Endodermal cell (in vitro differentiated cells): ENCODE measurements at regions not wholly inside any gene's neighbourhood (a gene's known extent, or its start where the extent isn't known, plus 50 kb on each side); places are given as distances from the start of the nearest gene placed in this dataset.
A peak's percentile ranks its signal among the peaks of the same experiment; 100 is the strongest.
"Not testable (repeated sequence)": the region's sequence is repeated elsewhere in the genome, so short reads cannot be mapped to it uniquely, and the experiment has no call there.

Source experiments
- DNase-seq: peaks from one replicate; pipeline ENCODE4 v3.0.0-alpha.2; 2017
- H3K27ac ChIP-seq: 2 replicates; pipeline ENCODE4 v1.5.1; 2013; ENCODE audit warnings: mild to moderate bottlenecking, low read depth, low read length, moderate library complexity
- H3K27me3 ChIP-seq: 2 replicates; pipeline ENCODE4 v1.6.1; 2013; ENCODE audit warnings: mild to moderate bottlenecking, low read length, moderate library complexity; ENCODE audit not compliant: insufficient read depth, control insufficient read depth, poor library complexity, severe bottlenecking
- H3K36me3 ChIP-seq: 2 replicates; pipeline ENCODE4 v1.7.0; 2013; ENCODE audit warnings: mild to moderate bottlenecking, low read length, moderate library complexity; ENCODE audit not compliant: control insufficient read depth, insufficient read depth
- H3K4me1 ChIP-seq: one replicate; pipeline ENCODE4 v1.7.0; 2013; ENCODE audit warnings: low read length; ENCODE audit not compliant: control insufficient read depth, insufficient read depth
- H3K4me3 ChIP-seq: 2 replicates; pipeline ENCODE4 v1.5.1; 2013; ENCODE audit warnings: mild to moderate bottlenecking, low read length, moderate library complexity
- H3K9ac ChIP-seq: 2 replicates; pipeline ENCODE4 v1.6.1; 2013; ENCODE audit warnings: mild to moderate bottlenecking, low read length, moderate library complexity; ENCODE audit not compliant: poor library complexity, severe bottlenecking; ENCODE audit errors: extremely low read depth
- H3K9me3 ChIP-seq: 2 replicates; pipeline ENCODE4 v1.6.1; 2013; ENCODE audit warnings: mild to moderate bottlenecking, low read length, moderate library complexity; ENCODE audit not compliant: control insufficient read depth
- H3K27ac Mint-ChIP-seq: 2 replicates; pipeline ENCODE4 v1.8.0; 2020; ENCODE audit warnings: mixed read lengths
- H3K27me3 Mint-ChIP-seq: 2 replicates; pipeline ENCODE4 v1.8.0; 2021; ENCODE audit warnings: mild to moderate bottlenecking, mixed read lengths; ENCODE audit not compliant: insufficient read depth
- H3K36me3 Mint-ChIP-seq: 2 replicates; pipeline ENCODE4 v1.8.0; 2020; ENCODE audit warnings: low read depth, mixed read lengths
- H3K4me1 Mint-ChIP-seq: 2 replicates; pipeline ENCODE4 v1.8.0; 2020; ENCODE audit warnings: mixed read lengths
- H3K4me3 Mint-ChIP-seq: 2 replicates; pipeline ENCODE4 v1.8.0; 2020; ENCODE audit warnings: mild to moderate bottlenecking, moderate library complexity, mixed read lengths
- H3K9me3 Mint-ChIP-seq: 2 replicates; pipeline ENCODE4 v1.8.0; 2020; ENCODE audit warnings: mild to moderate bottlenecking, mixed read lengths
- WGBS, 2 experiments: methylation state at CpG; one replicate each; pipeline versions ENCODE4 v1.1.5 to v1.1.7; 2013; ENCODE audit warnings: missing lambda C conversion rate in 2 of 2, mixed read lengths in 1 of 2; ENCODE audit not compliant: insufficient coverage in 1 of 2, insufficient read length in 1 of 2; 5-methylcytosine and 5-hydroxymethylcytosine counted together
- TF ChIP-seq, protein P1 (sequence below): fragments of 200-600 bp; sonication (generic); conservative IDR thresholded peaks from 2 replicates; pipeline ENCODE4 v1.5.0; 2021; ENCODE audit warnings: antibody characterized with exemption, mild to moderate bottlenecking

DNA sequence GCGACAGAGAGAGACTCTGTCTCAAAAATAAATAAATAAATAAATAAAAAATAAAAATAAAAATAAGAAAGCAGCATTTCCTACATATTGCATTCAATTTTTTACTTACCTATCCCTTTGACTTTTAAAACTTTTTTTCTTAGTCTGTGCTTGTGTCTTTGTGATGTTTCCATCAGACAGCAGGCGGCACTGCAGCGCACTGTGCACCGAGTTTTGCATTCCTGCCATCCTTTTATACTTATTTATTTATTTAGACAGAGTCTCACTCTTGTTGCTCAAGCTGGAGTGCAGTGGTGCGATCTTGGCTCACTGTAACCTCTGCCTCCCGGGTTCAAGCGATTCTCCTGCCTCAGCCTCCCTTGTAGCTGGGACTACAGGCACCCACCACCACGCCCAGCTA lies 203.9 kb downstream of the SPATA31A1 start:
- not testable (repeated sequence) for H3K27ac ChIP-seq, H3K9me3 Mint-ChIP-seq, H3K9ac ChIP-seq, H3K27ac Mint-ChIP-seq, H3K9me3 ChIP-seq, H3K4me3 ChIP-seq, H3K36me3 ChIP-seq, H3K36me3 Mint-ChIP-seq, H3K27me3 ChIP-seq, DNase-seq, H3K27me3 Mint-ChIP-seq, H3K4me1 Mint-ChIP-seq, H3K4me3 Mint-ChIP-seq, H3K4me1 ChIP-seq
- WGBS, 2 experiments = 95 to 98% methylated on average over 4 of the region's 8 CpGs
- TF ChIP-seq, protein P1, sequence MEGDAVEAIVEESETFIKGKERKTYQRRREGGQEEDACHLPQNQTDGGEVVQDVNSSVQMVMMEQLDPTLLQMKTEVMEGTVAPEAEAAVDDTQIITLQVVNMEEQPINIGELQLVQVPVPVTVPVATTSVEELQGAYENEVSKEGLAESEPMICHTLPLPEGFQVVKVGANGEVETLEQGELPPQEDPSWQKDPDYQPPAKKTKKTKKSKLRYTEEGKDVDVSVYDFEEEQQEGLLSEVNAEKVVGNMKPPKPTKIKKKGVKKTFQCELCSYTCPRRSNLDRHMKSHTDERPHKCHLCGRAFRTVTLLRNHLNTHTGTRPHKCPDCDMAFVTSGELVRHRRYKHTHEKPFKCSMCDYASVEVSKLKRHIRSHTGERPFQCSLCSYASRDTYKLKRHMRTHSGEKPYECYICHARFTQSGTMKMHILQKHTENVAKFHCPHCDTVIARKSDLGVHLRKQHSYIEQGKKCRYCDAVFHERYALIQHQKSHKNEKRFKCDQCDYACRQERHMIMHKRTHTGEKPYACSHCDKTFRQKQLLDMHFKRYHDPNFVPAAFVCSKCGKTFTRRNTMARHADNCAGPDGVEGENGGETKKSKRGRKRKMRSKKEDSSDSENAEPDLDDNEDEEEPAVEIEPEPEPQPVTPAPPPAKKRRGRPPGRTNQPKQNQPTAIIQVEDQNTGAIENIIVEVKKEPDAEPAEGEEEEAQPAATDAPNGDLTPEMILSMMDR = peak; percentile 68

DNA sequence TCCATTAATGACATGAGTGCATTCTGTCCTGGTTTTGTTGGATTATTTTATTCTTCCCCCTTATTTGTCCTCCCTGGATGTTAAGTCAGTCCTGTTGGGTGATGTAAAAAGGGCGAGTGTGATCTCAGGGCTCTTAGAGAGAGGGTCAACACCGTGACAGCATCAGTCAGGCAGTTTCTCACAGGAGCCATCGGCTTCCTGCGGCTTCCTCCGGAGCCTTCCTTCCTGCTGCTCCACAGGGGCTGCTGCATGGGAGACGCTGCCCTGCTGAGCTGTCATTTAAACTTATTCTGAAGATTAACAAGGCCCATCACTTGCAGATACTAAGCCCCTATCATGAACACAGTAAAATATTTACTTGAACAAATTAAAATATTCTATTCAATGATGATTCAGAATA lies 211.3 kb downstream of the SPATA31A1 start:
- peak; percentile 84 for DNase-seq
- not testable (repeated sequence) for H3K27ac ChIP-seq

DNA sequence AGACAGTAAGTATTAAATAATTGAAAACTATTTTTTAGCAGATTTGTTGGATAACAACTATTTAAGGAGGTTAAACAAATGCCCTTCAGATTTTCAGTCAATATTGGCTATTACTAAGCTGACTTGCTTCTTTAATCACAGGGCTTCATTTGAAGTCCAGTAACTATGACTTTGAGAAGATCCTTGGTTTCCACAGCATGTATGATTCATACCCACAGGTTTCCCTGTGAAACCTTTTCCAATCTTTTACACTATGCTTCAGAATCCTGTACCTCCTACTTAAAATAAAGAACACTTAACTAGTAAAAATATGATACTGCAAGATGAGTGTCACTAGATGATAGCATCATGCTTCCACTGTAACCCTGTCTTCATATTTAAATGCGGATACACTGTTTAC lies 211.9 kb downstream of the SPATA31A1 start:
- WGBS, 2 experiments = 92% methylated on average over 1 of the region's 1 CpG; no CpG with 5 or more reads in 1 of the 2 experiments
- H3K4me1 Mint-ChIP-seq, H3K36me3 ChIP-seq, H3K9me3 Mint-ChIP-seq, H3K4me3 Mint-ChIP-seq, H3K27me3 ChIP-seq, H3K4me3 ChIP-seq, H3K9me3 ChIP-seq, DNase-seq, H3K27me3 Mint-ChIP-seq, H3K27ac Mint-ChIP-seq, H3K27ac ChIP-seq, H3K36me3 Mint-ChIP-seq, H3K9ac ChIP-seq, H3K4me1 ChIP-seq: not testable (repeated sequence)

More for the DNA sequence above, 211.3 kb downstream of the SPATA31A1 start:
- H3K36me3 ChIP-seq, H3K4me3 Mint-ChIP-seq, H3K9me3 ChIP-seq, H3K4me1 Mint-ChIP-seq, H3K27me3 ChIP-seq, H3K9ac ChIP-seq, H3K4me1 ChIP-seq, H3K4me3 ChIP-seq, H3K36me3 Mint-ChIP-seq, H3K27me3 Mint-ChIP-seq, H3K9me3 Mint-ChIP-seq: not testable (repeated sequence)
- 3% methylated on average over 6 of the region's 6 CpGs; no CpG with 5 or more reads in 1 of the 2 experiments for WGBS, 2 experiments
- peak overlapping the region; percentile 79 for H3K27ac Mint-ChIP-seq

DNA sequence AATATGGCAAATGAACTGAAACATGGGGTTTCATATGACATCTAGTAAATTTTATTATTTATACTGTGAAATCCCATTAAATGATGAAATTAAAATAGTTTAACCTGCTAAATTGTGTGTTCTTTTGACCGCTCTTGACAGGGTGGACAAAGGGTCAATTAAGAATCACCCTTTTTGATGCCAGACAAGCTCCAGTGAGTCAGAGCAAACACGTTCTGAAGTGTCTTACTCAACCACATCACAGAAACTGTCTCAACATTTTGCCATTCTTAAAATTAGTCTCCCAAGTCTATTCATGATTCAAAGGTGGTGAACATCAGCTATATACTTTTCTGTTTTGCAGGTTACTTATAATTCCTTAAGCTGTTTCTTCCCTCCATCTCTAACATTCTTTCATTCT lies 213.4 kb downstream of the SPATA31A1 start:
- H3K27me3 Mint-ChIP-seq, H3K4me3 ChIP-seq, H3K4me3 Mint-ChIP-seq, H3K4me1 ChIP-seq, H3K4me1 Mint-ChIP-seq, H3K9me3 Mint-ChIP-seq, H3K9me3 ChIP-seq, H3K9ac ChIP-seq, H3K36me3 Mint-ChIP-seq, H3K27me3 ChIP-seq, H3K27ac ChIP-seq, H3K36me3 ChIP-seq, DNase-seq, H3K27ac Mint-ChIP-seq: not testable (repeated sequence)
- no CpG with 5 or more reads among the region's 2 CpGs for WGBS, 2 experiments

DNA sequence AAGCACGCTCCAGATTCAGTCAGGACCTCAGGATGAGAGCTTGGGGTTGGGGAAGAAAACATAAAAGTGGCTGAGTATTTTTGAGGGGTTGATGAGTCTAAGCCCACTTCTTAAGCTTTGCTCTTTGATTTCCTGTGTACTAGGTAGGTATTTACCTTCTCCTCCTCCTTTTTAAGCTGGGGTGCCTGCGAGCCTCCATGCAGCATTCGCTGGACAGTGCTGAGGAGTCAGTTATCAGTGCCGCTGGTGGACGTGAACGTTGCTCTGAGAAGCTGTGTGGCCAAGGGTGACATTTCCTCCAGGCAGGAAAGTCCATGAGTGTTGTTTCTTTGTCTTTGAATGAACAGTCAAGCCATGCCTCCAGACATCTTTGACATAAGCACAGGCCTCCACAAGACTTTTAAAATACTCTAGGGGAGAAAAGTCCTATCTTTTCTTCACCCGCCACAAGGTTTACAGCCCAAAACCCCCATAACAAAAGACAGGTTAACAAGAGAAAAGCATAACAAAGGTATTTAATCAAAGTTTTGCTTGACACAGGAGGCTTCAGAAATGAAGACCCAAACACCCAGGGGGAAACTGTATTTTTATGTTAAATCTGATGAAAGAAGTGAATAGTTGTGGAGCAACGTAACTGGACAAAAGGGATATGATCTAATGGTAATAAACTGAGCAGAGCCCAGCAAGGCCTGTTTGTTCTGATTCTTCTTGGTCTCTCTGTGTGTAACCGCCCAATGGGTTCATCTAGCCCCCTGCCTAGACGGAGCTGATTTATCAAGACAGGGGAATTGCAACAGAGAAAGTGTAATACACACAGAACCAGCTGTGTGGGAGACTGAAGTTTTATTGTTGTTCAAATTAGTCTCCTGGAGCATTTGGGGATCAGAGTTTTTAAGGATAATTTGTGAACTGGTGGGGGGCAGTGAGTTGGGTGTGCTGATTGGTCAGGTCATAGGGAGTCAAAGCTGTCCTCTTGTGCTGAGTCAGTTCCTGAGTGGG lies 217.9 kb downstream of the SPATA31A1 start:
- not testable (repeated sequence) for H3K27ac ChIP-seq, H3K27me3 Mint-ChIP-seq, H3K9me3 ChIP-seq, H3K27ac Mint-ChIP-seq, H3K9ac ChIP-seq, H3K4me1 ChIP-seq, H3K9me3 Mint-ChIP-seq, H3K36me3 ChIP-seq, H3K4me3 Mint-ChIP-seq, H3K4me3 ChIP-seq, H3K4me1 Mint-ChIP-seq, H3K36me3 Mint-ChIP-seq, H3K27me3 ChIP-seq
- peak; percentile 64 for DNase-seq
- 60 to 68% methylated on average over 1 to 2 of the region's 10 CpGs for WGBS, 2 experiments

DNA sequence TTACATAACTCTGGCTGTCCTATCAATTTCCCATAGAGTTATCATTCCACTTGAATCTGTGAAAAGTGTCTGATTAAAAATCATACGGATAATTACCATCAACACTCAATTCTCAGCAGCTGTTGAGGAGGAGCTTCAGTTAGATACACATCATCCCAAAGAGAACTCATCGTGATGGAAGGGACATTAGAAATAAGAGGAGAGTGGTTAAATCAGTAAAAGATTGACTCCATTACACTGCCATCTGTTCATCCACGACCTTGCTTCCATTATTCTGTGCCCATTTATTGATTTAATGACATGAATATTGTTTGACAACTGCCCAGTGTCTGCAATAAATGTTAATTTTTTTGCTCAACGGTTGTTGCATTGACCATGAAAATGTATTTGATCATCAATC lies 223.5 kb downstream of the SPATA31A1 start:
- not testable (repeated sequence) for H3K4me1 Mint-ChIP-seq, H3K9me3 Mint-ChIP-seq, H3K9me3 ChIP-seq, H3K27ac Mint-ChIP-seq, H3K4me1 ChIP-seq, DNase-seq, H3K27ac ChIP-seq, H3K4me3 ChIP-seq, H3K9ac ChIP-seq, H3K27me3 ChIP-seq, H3K36me3 ChIP-seq, H3K27me3 Mint-ChIP-seq, H3K4me3 Mint-ChIP-seq, H3K36me3 Mint-ChIP-seq
- WGBS, 2 experiments = 100% methylated on average over 1 of the region's 4 CpGs; no CpG with 5 or more reads in 1 of the 2 experiments
